NCI-H2196 (cell line): ENCODE measurements at regions not wholly inside any gene's neighbourhood (a gene's known extent, or its start where the extent isn't known, plus 50 kb on each side); places are given as distances from the start of the nearest gene placed in this dataset.
A peak's percentile ranks its signal among the peaks of the same experiment; 100 is the strongest.

Experiments
- DNase-seq: peaks from one replicate; lab custom pipeline; 2025; ENCODE audit not compliant: unreplicated experiment; lab: John Stamatoyannopoulos, UW

DNA sequence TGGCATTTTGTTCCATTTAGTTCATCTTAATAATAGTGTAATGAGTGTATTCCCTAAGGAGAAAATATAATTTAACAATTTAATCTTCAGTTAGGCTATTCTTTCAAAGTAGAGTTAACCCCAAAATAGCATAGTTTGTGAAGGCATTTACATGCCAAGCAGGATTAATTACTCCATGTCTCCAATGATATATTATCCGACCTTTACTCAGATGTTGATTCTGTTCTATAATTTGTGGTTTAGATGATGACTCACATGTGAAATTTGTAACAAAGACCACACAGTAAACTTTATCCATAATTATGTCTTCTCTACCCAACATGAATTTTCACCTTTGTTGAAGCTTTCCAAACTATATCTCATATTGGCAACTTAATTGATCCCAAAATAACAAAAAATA, 2065.2 kb downstream of the MRPL39 start:
- no peak for DNase-seq

DNA sequence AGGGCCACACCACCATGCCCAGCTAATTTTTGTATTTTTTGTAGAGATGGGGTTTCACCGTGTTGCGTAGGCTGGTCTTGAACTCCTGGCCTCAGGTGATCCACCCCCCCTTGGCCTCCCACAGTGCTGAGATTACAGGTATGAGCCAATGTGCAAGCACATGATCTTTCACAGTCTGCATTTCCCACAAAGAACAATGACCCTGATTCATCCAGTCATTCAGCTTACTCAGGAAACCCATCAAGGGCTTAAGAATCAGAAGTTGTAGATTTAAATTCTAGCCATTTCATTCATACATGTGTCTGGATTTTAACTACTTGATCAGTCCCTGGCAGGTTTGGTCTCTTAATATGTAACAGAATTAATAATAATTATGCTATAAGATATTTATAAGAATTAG, 2065.7 kb downstream of the MRPL39 start:
- DNase-seq = no peak

DNA sequence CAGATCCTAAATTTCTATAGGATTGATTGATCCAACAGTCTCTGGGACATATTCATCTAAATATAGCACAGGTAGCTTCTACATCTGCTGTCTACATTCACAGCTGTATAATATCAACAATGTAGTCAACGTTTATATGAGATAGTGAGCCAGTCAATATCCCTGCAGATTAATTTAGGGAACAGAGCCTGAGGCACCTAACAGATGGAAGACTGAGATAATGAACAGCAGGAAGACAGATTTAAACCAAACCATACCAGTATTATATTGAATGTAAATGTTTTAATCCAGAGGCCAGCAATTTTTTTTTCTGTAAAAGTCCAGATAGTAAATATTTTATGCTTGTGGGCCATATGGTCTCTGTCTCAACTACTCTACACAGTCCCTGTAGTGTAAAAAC, 2072.4 kb downstream of the MRPL39 start:
- DNase-seq = no peak

DNA sequence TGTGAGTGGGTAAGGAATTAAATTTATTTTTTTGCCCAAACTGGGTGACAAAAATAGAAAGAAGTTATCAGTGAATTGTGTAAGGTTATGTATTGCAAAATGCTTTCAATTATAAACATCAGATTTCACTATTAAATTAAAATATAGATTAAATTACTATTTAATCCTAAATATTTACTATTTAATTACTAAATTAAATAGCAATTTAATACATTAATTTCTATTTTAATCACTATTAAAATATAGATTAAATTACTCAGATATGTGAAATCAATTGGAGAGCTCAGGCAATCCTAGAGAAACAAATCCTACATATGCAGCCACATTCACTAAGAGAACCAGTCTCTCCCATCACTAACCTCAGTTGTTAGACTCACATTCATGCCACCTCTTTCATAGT, 2075.8 kb downstream of the MRPL39 start:
- no peak for DNase-seq

DNA sequence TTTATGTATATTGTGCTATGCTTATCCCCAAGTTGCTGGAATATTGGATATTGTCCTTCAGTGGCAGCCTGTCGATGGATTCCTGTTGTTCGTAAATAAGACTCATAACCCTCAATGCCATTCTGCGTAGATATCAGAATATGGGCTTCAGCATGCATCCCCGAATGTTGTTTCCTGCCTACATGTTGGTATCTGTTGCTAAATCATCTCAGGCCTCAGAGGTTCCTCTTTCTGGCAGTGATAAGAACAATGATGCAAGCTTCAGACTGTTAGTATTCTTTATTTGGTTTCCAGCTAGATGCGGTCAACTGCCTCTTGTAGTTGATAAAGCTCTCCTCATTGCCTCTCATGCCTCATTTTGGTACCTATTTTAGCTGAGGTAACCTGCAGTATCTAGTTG, 2082.6 kb downstream of the MRPL39 start:
- DNase-seq = no peak

DNA sequence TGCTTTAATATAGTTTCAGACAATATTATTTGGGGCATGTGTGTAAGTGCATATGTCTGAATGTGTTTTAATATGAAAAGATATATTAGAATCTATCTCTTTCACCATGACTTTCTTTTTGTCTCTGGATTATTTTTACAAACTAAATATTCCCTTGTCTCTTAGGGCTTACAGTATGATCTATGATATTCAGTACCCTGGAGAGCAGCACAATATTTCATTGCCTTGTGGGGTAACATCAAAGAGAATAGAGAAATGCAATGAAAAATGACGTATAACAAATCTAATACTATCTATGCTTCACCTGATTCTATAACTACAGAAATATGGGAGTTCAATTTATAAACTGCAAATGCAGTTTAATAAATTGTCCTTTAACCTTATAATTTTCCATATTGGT, 2084.5 kb downstream of the MRPL39 start:
- no peak for DNase-seq

DNA sequence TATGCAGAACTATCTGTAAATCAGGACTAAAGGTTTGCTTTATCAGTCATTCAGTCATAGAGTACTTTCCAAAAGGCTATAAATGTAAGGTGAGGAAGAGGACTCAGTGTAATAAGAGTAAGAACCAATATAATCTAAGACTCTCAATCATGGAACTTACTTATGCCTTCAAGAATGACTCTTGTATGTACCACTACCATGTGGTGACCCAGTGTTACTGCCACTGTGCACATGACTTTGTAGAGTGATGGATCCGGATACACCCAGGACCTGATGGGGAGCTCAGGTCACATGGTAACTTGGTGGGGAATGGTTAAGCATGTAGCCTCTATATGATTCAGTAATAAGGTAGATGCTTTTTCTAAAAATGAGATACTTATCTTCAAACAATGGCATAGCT, 2099.8 kb downstream of the MRPL39 start:
- no peak for DNase-seq

DNA sequence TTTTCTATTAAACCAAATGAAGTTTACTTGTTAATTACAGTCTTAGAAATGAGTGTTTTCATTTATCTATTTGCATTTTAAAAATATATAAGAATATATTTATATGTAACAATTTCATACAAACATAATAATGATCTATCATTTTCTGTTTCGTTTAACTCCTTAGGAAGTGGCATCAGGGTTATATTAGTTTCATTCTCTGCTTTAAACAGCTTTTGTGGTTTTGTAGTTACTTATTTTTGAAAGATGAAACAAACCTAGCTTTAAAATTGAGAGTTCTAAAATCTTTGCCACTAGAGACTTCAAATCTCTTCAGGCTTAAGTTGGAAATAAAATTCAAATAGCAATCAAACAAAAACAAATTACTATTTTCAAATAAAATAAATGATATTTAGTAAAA, 2110.6 kb downstream of the MRPL39 start:
- no peak for DNase-seq

DNA sequence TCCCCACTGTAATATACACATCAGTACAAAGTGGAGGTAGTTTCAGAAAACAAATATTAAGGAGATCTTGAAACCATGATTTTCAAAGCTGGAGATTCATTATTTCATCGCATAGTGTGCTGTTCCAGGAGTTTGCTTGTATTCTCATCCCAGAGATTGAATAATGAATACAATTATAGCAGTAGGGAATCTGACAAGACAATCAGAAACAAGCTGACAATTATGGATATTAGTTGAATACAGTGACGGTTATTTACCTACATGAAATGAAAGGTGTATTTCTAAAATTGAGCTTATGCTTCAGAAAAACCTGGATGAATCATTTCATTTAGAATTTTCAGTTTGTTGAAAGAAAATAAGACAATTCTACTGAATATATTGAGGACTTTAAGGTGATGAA, 2119.0 kb downstream of the MRPL39 start:
- no peak for DNase-seq

DNA sequence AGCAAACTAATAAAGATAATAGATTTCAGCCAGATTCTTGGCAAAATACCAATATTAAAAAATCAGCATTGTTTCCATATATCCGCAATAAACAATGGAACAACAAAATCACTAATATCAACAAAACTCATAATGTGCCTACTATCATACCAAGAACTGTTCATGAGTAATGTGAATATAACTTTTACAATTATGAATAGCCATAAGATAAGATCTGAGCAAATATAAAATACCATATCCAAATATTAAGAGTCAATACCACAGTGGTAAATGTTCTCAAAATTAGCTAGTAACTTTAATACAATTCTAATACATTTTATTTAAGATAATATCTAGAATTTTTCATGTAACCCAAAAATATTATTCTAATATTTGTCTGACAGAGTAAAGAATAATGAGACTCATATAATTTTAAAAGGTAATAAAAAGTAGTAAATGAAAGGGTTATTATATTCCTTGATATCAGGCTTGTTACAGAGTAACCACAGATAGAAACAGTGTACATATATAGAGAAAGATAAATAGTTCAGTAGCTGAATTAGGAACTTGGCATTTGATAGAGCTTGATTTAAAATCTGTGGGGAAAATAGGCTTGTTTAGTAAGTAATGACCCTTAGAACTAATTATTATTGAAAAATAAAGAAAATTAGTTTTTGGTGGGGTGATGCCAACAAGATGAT, 2126.6 kb downstream of the MRPL39 start:
- no peak for DNase-seq

DNA sequence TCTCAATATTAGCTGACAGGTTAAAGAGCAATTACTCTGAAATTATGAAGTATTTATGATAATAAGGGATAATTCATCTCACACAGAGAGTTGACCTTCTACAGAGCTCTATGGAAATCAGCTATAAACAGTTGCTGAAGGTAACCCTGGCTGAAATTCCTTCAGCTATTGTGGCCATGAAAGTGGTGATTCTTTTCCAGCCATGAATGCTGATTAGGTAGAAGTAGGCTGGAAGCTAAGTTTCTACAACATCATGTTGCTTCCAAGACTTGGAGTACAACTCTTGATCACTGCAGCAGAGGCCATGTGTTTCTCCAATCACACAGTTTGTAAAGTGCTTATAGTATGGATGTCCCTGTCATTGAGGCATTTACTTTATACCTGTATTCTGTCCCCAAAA, 2128.9 kb downstream of the MRPL39 start:
- no peak for DNase-seq

DNA sequence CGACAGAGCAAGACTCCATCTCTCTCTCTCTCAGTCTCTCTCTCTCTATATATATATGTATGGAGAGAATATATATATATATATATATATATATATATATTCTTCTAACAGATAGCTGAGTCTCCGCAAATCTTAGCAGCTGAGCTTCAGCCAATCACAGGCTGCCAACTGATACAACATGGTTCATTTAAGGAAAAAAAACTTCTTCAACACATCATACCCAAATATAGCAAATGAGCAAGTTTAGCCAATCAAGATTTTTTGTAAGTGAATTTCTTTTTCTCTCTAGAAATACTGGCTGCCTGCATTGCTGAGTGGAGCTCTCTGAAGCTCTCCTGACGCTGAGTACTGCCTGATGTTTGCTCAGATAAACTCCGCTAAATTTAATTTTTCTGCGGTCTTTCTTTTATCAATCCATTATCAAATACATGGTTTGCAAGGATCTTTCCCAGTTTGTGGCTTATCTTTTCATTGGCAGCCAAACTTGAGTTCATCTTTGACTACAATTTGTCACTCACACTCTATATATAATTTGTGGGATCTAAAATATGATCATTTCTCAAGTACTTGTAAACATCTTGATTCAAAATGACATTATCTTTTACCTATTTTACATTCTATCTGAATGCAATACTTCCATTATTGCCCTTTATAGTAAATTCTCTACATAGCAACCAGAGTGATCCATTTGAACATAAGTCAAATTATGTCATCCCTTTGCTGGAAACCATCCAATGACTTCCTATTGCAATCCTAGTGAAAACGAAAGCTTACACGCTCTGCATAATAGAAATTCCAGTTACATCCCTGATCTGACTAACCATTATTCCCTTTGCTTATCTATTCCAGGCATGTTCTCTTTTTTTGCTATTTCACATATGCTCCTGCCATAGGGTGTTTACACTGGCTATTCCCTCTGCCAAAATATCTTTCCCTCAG, 2131.7 kb downstream of the MRPL39 start:
- DNase-seq = no peak

DNA sequence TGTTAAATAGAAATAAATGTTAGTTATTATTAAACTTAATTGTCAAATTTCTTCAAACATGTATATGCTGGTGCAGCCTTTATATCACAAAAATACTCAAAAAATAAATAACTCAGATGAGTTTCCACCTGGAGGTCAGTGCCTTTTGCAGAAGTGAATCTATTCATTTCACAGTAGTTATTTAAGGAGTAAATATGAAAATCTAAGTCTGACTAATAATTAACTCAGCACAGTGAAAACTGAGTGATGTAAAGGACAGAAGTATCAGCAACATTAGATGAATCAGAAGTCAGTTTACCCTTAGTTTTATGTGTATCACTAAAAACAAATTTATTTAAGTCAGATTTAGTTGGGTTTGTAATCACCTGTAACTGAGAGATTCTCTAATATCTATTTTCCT, 2135.4 kb downstream of the MRPL39 start:
- no peak for DNase-seq

DNA sequence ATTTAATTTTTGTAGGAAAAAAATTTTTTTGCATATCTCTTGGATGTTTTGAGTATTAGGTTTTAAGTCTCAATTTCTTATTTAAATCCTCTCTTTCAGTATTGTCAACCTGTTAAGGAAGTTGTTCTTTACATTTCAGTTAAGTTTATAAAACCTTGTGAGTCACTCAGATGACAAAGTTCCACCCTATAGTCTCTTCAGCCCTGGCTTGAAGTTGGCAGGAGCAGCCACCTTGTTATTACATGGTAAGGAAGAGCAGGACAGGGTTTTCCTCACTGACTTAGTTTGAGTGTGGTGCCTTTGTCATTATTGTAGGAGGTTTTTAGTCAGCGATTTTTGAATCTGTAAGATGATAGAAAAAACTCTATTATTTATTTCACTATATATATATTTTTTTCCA, 2143.9 kb downstream of the MRPL39 start:
- DNase-seq = no peak

DNA sequence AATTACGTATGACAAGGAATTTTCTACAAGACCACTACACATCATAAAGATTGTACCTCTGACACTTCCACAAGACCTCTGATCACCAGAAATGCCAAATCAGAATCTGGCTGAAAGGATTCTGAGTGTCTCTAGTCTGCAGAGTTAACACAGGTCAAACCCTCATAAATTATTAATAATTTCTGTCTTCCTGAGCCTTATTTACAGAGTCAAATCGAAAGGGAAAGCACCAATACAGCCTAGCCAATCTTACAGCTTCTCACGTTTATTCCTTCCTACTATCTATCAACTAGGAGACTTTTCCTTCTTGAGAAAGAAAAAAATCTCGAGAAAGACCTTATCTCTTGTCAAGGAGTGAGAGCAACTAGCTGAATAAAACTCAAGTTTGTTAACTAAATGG, 2151.6 kb downstream of the MRPL39 start:
- DNase-seq = no peak

DNA sequence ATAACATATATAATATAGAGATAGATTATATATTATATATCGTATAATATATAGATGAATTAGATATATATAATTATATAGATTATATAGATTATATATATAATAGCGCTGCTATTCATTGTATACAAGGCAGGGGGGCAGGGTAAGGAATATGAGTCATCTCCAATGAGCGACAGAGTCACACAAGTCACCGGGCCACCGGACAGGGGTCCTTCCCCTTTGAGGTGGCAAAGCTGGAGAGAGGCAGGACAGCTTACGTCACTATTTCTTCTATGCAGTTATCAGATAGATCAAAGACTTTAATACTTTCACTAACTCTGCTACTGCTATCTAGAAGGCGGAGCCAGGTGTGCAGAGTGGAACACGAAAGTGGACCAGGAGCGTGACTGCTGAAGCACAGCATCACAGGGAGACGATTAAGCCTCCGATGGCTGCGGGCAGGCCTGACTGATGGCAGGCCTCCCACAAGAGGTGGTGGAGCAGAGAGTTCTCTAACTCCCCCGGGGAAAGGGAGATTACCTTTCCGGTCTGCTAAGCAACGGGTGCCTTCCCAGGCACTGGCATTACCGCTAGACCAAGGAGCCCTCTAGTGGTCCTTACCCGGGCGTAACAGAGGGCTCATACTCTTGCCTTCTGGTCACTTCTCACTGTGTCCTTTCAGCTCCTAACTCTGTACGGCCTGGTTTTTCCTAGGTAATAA, 2154.7 kb downstream of the MRPL39 start:
- no peak for DNase-seq

DNA sequence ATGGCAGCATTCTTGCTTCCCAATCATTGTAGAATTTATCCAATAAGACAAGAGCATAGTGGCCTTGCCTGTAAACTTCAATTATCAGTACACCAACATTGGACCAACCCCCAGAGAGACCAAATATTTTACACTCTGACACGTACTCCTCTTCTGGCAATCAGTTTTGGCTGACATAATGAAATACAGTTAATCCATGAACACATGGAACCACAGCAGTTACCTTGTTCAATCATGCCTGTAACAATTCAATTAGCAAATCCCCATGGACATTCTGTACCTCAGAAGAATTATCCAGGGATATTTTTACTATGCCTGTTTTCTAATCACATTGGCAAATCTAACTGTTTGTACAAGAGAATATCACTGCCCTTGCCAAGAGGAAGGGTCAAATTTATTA, 2162.0 kb downstream of the MRPL39 start:
- no peak for DNase-seq

DNA sequence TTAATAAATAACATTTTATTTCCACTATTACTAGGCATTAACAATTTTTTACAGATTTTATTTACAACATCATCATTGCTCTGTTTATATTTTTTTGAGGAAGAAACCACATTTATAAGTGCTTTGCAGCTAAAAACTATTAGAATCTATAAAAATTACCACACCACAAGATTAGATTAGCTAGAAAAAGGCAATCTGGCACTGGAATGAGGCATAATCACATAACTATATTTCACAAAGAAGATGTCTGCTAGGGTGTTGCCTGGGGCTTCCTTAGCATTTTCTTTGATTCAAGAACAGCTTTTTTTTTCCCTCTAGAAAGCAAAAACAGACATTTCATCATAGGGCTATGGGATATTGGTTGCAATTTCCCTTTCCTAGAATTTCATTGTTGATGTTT, 2169.2 kb downstream of the MRPL39 start:
- DNase-seq = no peak

DNA sequence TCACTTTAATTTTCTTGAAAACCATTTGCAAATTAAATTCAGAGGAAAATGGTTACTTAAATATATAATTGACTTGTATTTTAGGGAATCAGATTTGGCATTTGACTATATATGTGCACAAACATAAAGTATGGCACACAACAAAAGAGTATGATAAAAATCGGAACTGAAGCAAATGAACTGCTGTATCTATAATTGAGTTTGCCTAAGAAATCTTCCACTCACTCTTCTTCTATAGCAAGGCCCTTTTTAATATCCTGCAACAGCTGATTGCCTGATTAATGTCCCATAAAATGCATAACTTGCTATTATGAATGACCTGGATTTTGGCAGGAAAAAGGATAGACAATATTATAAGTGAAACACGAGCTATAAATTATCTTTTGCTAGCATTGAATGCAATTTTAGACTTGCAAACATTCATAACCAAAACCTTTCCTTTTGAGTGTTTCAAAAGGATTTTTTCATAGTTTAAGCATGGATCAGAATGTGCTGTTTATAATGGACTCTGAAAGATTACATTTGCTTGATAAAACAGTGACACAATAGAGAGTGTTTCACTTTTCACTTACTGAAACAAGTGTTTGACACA, 2204.3 kb downstream of the MRPL39 start:
- DNase-seq = no peak

DNA sequence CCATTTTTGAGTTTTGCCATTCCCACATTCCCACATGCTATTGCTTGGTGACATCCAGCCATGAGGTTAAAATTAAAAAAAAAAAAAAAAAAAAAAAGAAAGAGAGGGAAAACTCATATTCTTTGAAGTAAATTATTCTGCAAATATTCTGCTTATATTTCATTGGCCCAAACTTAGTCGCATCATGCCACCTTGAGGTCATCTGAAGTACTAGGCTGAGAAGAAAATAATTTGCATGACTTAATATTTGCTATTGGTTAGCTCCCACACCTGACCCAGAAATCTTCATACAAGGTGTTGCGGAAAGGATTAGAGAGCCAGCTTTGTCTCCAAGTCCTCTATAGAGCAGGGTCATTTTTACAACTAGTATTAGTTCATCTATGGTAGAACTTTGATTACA, 2206.0 kb downstream of the MRPL39 start:
- peak; percentile 2 for DNase-seq

DNA sequence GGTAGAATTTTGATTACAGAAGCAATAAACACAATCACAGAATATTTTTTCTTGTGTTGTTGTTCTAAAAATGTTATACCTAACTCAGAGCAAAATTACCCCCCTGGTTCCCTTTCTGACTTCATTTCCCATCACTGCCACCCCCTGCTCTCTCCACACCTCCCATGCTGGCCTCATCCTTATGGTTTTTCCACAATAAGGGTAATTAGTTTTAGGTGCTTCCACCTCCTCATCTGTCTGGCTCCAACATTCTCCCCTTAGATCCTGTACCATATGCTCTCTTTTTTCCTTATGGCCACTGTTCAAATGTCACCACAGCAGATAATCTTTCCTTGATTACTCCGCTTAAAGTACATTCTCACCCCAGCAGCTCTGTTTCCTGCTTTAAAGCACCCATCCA, 2208.6 kb downstream of the MRPL39 start:
- no peak for DNase-seq

DNA sequence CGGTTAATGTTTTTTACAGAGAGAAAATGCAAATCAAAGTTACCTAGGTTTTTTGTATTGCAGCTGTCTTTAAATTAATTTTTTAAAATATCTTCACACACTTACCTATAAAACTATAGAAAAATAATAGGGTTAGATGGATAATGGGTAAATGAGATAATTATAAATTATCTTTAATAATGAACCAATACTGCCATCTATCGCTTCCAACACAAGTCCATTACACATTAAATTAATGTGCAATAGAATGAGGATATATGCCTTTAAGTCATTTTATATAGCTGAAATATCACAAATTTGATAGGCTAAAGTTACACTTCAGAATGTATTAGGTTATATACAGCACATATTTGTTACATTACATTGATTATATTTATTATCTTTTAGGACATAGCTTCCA, 2212.8 kb downstream of the MRPL39 start:
- DNase-seq = no peak
